ENCODE measurements at regions not wholly inside any gene's neighbourhood (a gene's known extent, or its start where the extent isn't known, plus 50 kb on each side); places are given as distances from the start of the nearest gene placed in this dataset.

- no peaks in the 10 kb centered on the region for H3K36me3 ChIP-seq (ENCODE audit: control insufficient read depth in 2 of 2, insufficient read depth in 2 of 2, low read length in 2 of 2)
- no peak overlapping the region for H3K27ac ChIP-seq (ENCODE audit: low read length)
- H3K9ac ChIP-seq (ENCODE audit: low read length in 2 of 2) = no peak overlapping the region
- peak overlapping the region in 1 of 2 donors; percentile 23 for H3K4me3 ChIP-seq (ENCODE audit: low read length in 2 of 2)
- no peaks in the 10 kb centered on the region for H3K9me3 ChIP-seq (ENCODE audit: control insufficient read depth in 2 of 2, low read length in 2 of 2)
- H3K27me3 ChIP-seq (ENCODE audit: control insufficient read depth in 1 of 2, insufficient read depth in 2 of 2, low read length in 2 of 2) = no peaks in the 10 kb centered on the region
- H3K4me1 ChIP-seq (ENCODE audit: control insufficient read depth, insufficient read depth, low read length) = peaks cover 6% of the 10 kb centered on the region
Measured at GRCh38 chr12:24537083-24537860, 411.6 kb downstream of the BCAT1 start.

- Histone ChIP-seq H3K9me3 (ENCODE audit: control insufficient read depth in 2 of 2, low read length in 2 of 2) (no peaks in the 10 kb centered on the region), H3K27ac (ENCODE audit: low read length) (peak overlapping the region; percentile 19), H3K4me1 (ENCODE audit: control insufficient read depth, insufficient read depth, low read length) (peaks cover 6% of the 10 kb centered on the region), H3K36me3 (ENCODE audit: control insufficient read depth in 2 of 2, insufficient read depth in 2 of 2, low read length in 2 of 2) (no peaks in the 10 kb centered on the region), H3K9ac (ENCODE audit: low read length in 2 of 2) (no peak overlapping the region), H3K27me3 (ENCODE audit: control insufficient read depth in 1 of 2, insufficient read depth in 2 of 2, low read length in 2 of 2) (no peaks in the 10 kb centered on the region), H3K4me3 (ENCODE audit: low read length in 2 of 2) (peak overlapping the region; percentile 24 to 40)
Measured at GRCh38 chr12:24535334-24536069, 413.4 kb downstream of the BCAT1 start.

- H3K36me3 ChIP-seq (ENCODE audit: control insufficient read depth in 2 of 2, insufficient read depth in 2 of 2, low read length in 2 of 2) = no peaks in the 10 kb centered on the region
- peaks cover 6% of the 10 kb centered on the region for H3K4me1 ChIP-seq (ENCODE audit: control insufficient read depth, insufficient read depth, low read length)
- peak overlapping the region; percentile 19 for H3K27ac ChIP-seq (ENCODE audit: low read length)
- no peaks in the 10 kb centered on the region for H3K27me3 ChIP-seq (ENCODE audit: control insufficient read depth in 1 of 2, insufficient read depth in 2 of 2, low read length in 2 of 2)
- H3K4me3 ChIP-seq (ENCODE audit: low read length in 2 of 2) = peak overlapping the region in 1 of 2 donors; percentile 30
- H3K9ac ChIP-seq (ENCODE audit: low read length in 2 of 2) = no peak overlapping the region
- H3K9me3 ChIP-seq (ENCODE audit: control insufficient read depth in 2 of 2, low read length in 2 of 2) = no peaks in the 10 kb centered on the region
Measured at GRCh38 chr12:24534622-24535021, 414.3 kb downstream of the BCAT1 start.

- Histone ChIP-seq H3K4me3 (ENCODE audit: low read length in 2 of 2) (no peak overlapping the region), H3K27ac (ENCODE audit: low read length) (no peak overlapping the region), H3K9ac (ENCODE audit: low read length in 2 of 2) (no peak overlapping the region), H3K36me3 (ENCODE audit: control insufficient read depth in 2 of 2, insufficient read depth in 2 of 2, low read length in 2 of 2) (no peaks in the 10 kb centered on the region), H3K9me3 (ENCODE audit: control insufficient read depth in 2 of 2, low read length in 2 of 2) (no peaks in the 10 kb centered on the region), H3K4me1 (ENCODE audit: control insufficient read depth, insufficient read depth, low read length) (peaks cover 6% of the 10 kb centered on the region), H3K27me3 (ENCODE audit: control insufficient read depth in 1 of 2, insufficient read depth in 2 of 2, low read length in 2 of 2) (no peaks in the 10 kb centered on the region)
Measured at GRCh38 chr12:24533716-24534352, 415.1 kb downstream of the BCAT1 start.

GRCh38 chr12:24530689-24531088 is 418.2 kb downstream of the BCAT1 start:
- Histone ChIP-seq H3K9me3 (ENCODE audit: control insufficient read depth in 2 of 2, low read length in 2 of 2) (no peaks in the 10 kb centered on the region), H3K9ac (ENCODE audit: low read length in 2 of 2) (no peak overlapping the region), H3K4me3 (ENCODE audit: low read length in 2 of 2) (no peak overlapping the region), H3K27me3 (ENCODE audit: control insufficient read depth in 1 of 2, insufficient read depth in 2 of 2, low read length in 2 of 2) (no peaks in the 10 kb centered on the region), H3K27ac (ENCODE audit: low read length) (no peak overlapping the region), H3K36me3 (ENCODE audit: control insufficient read depth in 2 of 2, insufficient read depth in 2 of 2, low read length in 2 of 2) (no peaks in the 10 kb centered on the region), H3K4me1 (ENCODE audit: control insufficient read depth, insufficient read depth, low read length) (peaks cover under 1% of the 10 kb centered on the region)

- H3K4me3 ChIP-seq (ENCODE audit: low read length in 2 of 2) = no peak overlapping the region
- no peak overlapping the region for H3K27ac ChIP-seq (ENCODE audit: low read length)
Measured at GRCh38 chr12:24527102-24527501, 421.8 kb downstream of the BCAT1 start.

GRCh38 chr12:24522736-24523135 is 426.2 kb downstream of the BCAT1 start:
- Histone ChIP-seq H3K4me3 (ENCODE audit: low read length in 2 of 2) (no peak overlapping the region), H3K27me3 (ENCODE audit: control insufficient read depth in 1 of 2, insufficient read depth in 2 of 2, low read length in 2 of 2) (no peaks in the 10 kb centered on the region), H3K27ac (ENCODE audit: low read length) (no peak overlapping the region), H3K36me3 (ENCODE audit: control insufficient read depth in 2 of 2, insufficient read depth in 2 of 2, low read length in 2 of 2) (no peaks in the 10 kb centered on the region), H3K9me3 (ENCODE audit: control insufficient read depth in 2 of 2, low read length in 2 of 2) (peaks cover 0 to 3% of the 10 kb centered on the region in 2 donors), H3K9ac (ENCODE audit: low read length in 2 of 2) (no peak overlapping the region), H3K4me1 (ENCODE audit: control insufficient read depth, insufficient read depth, low read length) (no peaks in the 10 kb centered on the region)

More at GRCh38 chr12:24527102-24527501, 421.8 kb downstream of the BCAT1 start:
- no peaks in the 10 kb centered on the region for H3K36me3 ChIP-seq (ENCODE audit: control insufficient read depth in 2 of 2, insufficient read depth in 2 of 2, low read length in 2 of 2)
- H3K9me3 ChIP-seq (ENCODE audit: control insufficient read depth in 2 of 2, low read length in 2 of 2) = no peaks in the 10 kb centered on the region
- H3K27me3 ChIP-seq (ENCODE audit: control insufficient read depth in 1 of 2, insufficient read depth in 2 of 2, low read length in 2 of 2) = no peaks in the 10 kb centered on the region
- no peaks in the 10 kb centered on the region for H3K4me1 ChIP-seq (ENCODE audit: control insufficient read depth, insufficient read depth, low read length)
- no peak overlapping the region for H3K9ac ChIP-seq (ENCODE audit: low read length in 2 of 2)

GRCh38 chr12:24519759-24520158 is 429.1 kb downstream of the BCAT1 start:
- Histone ChIP-seq H3K36me3 (ENCODE audit: control insufficient read depth in 2 of 2, insufficient read depth in 2 of 2, low read length in 2 of 2) (no peaks in the 10 kb centered on the region), H3K9me3 (ENCODE audit: control insufficient read depth in 2 of 2, low read length in 2 of 2) (peaks cover 0 to 3% of the 10 kb centered on the region in 2 donors), H3K4me1 (ENCODE audit: control insufficient read depth, insufficient read depth, low read length) (no peaks in the 10 kb centered on the region), H3K27me3 (ENCODE audit: control insufficient read depth in 1 of 2, insufficient read depth in 2 of 2, low read length in 2 of 2) (no peaks in the 10 kb centered on the region), H3K4me3 (ENCODE audit: low read length in 2 of 2) (no peak overlapping the region), H3K9ac (ENCODE audit: low read length in 2 of 2) (no peak overlapping the region), H3K27ac (ENCODE audit: low read length) (no peak overlapping the region)

GRCh38 chr12:24517000-24517399 is 431.9 kb downstream of the BCAT1 start:
- no peak overlapping the region for H3K9ac ChIP-seq (ENCODE audit: low read length in 2 of 2)
- no peaks in the 10 kb centered on the region for H3K4me1 ChIP-seq (ENCODE audit: control insufficient read depth, insufficient read depth, low read length)
- no peaks in the 10 kb centered on the region for H3K36me3 ChIP-seq (ENCODE audit: control insufficient read depth in 2 of 2, insufficient read depth in 2 of 2, low read length in 2 of 2)
- no peak overlapping the region for H3K27ac ChIP-seq (ENCODE audit: low read length)
- H3K27me3 ChIP-seq (ENCODE audit: control insufficient read depth in 1 of 2, insufficient read depth in 2 of 2, low read length in 2 of 2) = no peaks in the 10 kb centered on the region
- peaks cover 0 to 3% of the 10 kb centered on the region in 2 donors for H3K9me3 ChIP-seq (ENCODE audit: control insufficient read depth in 2 of 2, low read length in 2 of 2)
- H3K4me3 ChIP-seq (ENCODE audit: low read length in 2 of 2) = no peak overlapping the region

GRCh38 chr12:24510581-24511125 is 438.2 kb downstream of the BCAT1 start:
- Histone ChIP-seq H3K9ac (ENCODE audit: low read length in 2 of 2) (no peak overlapping the region), H3K36me3 (ENCODE audit: control insufficient read depth in 2 of 2, insufficient read depth in 2 of 2, low read length in 2 of 2) (no peaks in the 10 kb centered on the region), H3K4me3 (ENCODE audit: low read length in 2 of 2) (no peak overlapping the region), H3K4me1 (ENCODE audit: control insufficient read depth, insufficient read depth, low read length) (no peaks in the 10 kb centered on the region), H3K9me3 (ENCODE audit: control insufficient read depth in 2 of 2, low read length in 2 of 2) (no peaks in the 10 kb centered on the region), H3K27ac (ENCODE audit: low read length) (no peak overlapping the region), H3K27me3 (ENCODE audit: control insufficient read depth in 1 of 2, insufficient read depth in 2 of 2, low read length in 2 of 2) (no peaks in the 10 kb centered on the region)
